ENCODE measurements at regions not wholly inside any gene's neighbourhood (a gene's known extent, or its start where the extent isn't known, plus 50 kb on each side); places are given as distances from the start of the nearest gene placed in this dataset.

- H3K9me3 ChIP-seq (replicated peaks; ENCODE audit: insufficient read depth, low read length) = no peaks in the 10 kb centered on the region
- H3K4me1 ChIP-seq (ENCODE audit: low read length) = no peaks in the 10 kb centered on the region
- no peak overlapping the region for H2AFZ ChIP-seq (ENCODE audit: low read length)
- no peaks in the 10 kb centered on the region for H3K36me3 ChIP-seq (replicated peaks; ENCODE audit: insufficient read depth, low read length)
- H4K20me1 ChIP-seq (ENCODE audit: insufficient read depth, low read length) = no peaks in the 10 kb centered on the region
- no peak overlapping the region for H3K27ac ChIP-seq (ENCODE audit: low read length)
- no peak overlapping the region for H3K4me3 ChIP-seq (ENCODE audit: low read length)
- H3F3A ChIP-seq (ENCODE audit: insufficient read depth, low read length) = no peaks in the 10 kb centered on the region
- H3K27me3 ChIP-seq (replicated peaks; ENCODE audit: insufficient read depth, low read length) = no peaks in the 10 kb centered on the region
- TF ChIP-seq, protein P1, sequence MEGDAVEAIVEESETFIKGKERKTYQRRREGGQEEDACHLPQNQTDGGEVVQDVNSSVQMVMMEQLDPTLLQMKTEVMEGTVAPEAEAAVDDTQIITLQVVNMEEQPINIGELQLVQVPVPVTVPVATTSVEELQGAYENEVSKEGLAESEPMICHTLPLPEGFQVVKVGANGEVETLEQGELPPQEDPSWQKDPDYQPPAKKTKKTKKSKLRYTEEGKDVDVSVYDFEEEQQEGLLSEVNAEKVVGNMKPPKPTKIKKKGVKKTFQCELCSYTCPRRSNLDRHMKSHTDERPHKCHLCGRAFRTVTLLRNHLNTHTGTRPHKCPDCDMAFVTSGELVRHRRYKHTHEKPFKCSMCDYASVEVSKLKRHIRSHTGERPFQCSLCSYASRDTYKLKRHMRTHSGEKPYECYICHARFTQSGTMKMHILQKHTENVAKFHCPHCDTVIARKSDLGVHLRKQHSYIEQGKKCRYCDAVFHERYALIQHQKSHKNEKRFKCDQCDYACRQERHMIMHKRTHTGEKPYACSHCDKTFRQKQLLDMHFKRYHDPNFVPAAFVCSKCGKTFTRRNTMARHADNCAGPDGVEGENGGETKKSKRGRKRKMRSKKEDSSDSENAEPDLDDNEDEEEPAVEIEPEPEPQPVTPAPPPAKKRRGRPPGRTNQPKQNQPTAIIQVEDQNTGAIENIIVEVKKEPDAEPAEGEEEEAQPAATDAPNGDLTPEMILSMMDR (IDR thresholded peaks at IDR 0.05; ENCODE audit: low read length) = no peak
- no peak for TF ChIP-seq EZH2 (optimal IDR thresholded peaks at IDR 0.05; ENCODE audit: low read depth, low read length)
- TF ChIP-seq EZH2phosphoT487 (IDR thresholded peaks at IDR 0.05; ENCODE audit: low read length) = no peak
- no peak for DNase-seq
- H3K4me2 ChIP-seq (ENCODE audit: low read depth, low read length) = no peak overlapping the region
- no peaks in the 10 kb centered on the region for H3K9me2 ChIP-seq (replicated peaks; ENCODE audit: insufficient read depth, low read length)
- H3K79me2 ChIP-seq (ENCODE audit: low read length) = no peaks in the 10 kb centered on the region
- H3K9ac ChIP-seq (ENCODE audit: low read length) = no peak overlapping the region
Measured at GRCh38 chr6:71107911-71108420, 151.1 kb upstream of the B3GAT2 start.

DNA sequence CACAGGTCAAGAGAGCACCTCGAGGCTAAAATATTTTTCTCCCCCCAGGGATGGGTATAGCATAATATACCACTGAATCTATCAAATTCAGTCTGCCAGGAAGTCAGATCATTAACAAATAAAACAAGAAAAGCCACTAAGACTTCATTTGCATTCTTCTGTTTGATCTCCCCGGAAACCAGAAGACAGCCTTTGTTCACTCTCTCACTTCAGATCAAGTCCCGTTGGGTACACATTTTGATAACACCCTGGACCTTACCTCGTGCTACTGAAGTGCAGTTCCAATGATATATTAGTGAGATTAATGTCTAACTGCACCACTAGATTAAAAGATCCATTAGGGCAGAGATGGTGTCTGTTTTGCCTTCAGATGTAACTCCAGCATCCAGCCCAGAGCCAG lies 157.7 kb upstream of the B3GAT2 start:
- no peaks in the 10 kb centered on the region for H3K36me3 ChIP-seq (replicated peaks; ENCODE audit: insufficient read depth, low read length)
- no peaks in the 10 kb centered on the region for H4K20me1 ChIP-seq (ENCODE audit: insufficient read depth, low read length)
- no peaks in the 10 kb centered on the region for H3K27me3 ChIP-seq (replicated peaks; ENCODE audit: insufficient read depth, low read length)
- H3K9ac ChIP-seq (ENCODE audit: low read length) = no peak overlapping the region
- no peaks in the 10 kb centered on the region for H3K4me1 ChIP-seq (ENCODE audit: low read length)
- H3K27ac ChIP-seq (ENCODE audit: low read length) = no peak overlapping the region
- no peaks in the 10 kb centered on the region for H3K79me2 ChIP-seq (ENCODE audit: low read length)
- H3K4me2 ChIP-seq (ENCODE audit: low read depth, low read length) = no peak overlapping the region
- TF ChIP-seq, protein P1 (IDR thresholded peaks at IDR 0.05; ENCODE audit: low read length) = no peak
- TF ChIP-seq EZH2 (optimal IDR thresholded peaks at IDR 0.05; ENCODE audit: low read depth, low read length) (no peak), EZH2phosphoT487 (IDR thresholded peaks at IDR 0.05; ENCODE audit: low read length) (no peak)
- no peak overlapping the region for H3K4me3 ChIP-seq (ENCODE audit: low read length)
- no peak for DNase-seq
- no peaks in the 10 kb centered on the region for H3F3A ChIP-seq (ENCODE audit: insufficient read depth, low read length)
- no peak overlapping the region for H2AFZ ChIP-seq (ENCODE audit: low read length)
- H3K9me2 ChIP-seq (replicated peaks; ENCODE audit: insufficient read depth, low read length) = no peaks in the 10 kb centered on the region
- no peaks in the 10 kb centered on the region for H3K9me3 ChIP-seq (replicated peaks; ENCODE audit: insufficient read depth, low read length)

GRCh38 chr6:71114986-71115385 lies 158.1 kb upstream of the B3GAT2 start:
- TF ChIP-seq, protein P1 (IDR thresholded peaks at IDR 0.05; ENCODE audit: low read length) = no peak
- TF ChIP-seq EZH2phosphoT487 (IDR thresholded peaks at IDR 0.05; ENCODE audit: low read length) (no peak), EZH2 (optimal IDR thresholded peaks at IDR 0.05; ENCODE audit: low read depth, low read length) (no peak)
- Histone ChIP-seq H3K9me3 (replicated peaks; ENCODE audit: insufficient read depth, low read length) (no peaks in the 10 kb centered on the region), H3K36me3 (replicated peaks; ENCODE audit: insufficient read depth, low read length) (no peaks in the 10 kb centered on the region), H3K27ac (ENCODE audit: low read length) (no peak overlapping the region), H3K4me1 (ENCODE audit: low read length) (no peaks in the 10 kb centered on the region), H3K9ac (ENCODE audit: low read length) (no peak overlapping the region), H3K79me2 (ENCODE audit: low read length) (no peaks in the 10 kb centered on the region), H3K4me3 (ENCODE audit: low read length) (no peak overlapping the region), H3F3A (ENCODE audit: insufficient read depth, low read length) (no peaks in the 10 kb centered on the region), H2AFZ (ENCODE audit: low read length) (no peak overlapping the region), H3K4me2 (ENCODE audit: low read depth, low read length) (no peak overlapping the region), H3K27me3 (replicated peaks; ENCODE audit: insufficient read depth, low read length) (no peaks in the 10 kb centered on the region), H4K20me1 (ENCODE audit: insufficient read depth, low read length) (no peaks in the 10 kb centered on the region), H3K9me2 (replicated peaks; ENCODE audit: insufficient read depth, low read length) (no peaks in the 10 kb centered on the region)
- DNase-seq = no peak

Data from MM.1S (cell line).